HFFc6 (cell line): ENCODE measurements at regions not wholly inside any gene's neighbourhood (a gene's known extent, or its start where the extent isn't known, plus 50 kb on each side); places are given as distances from the start of the nearest gene placed in this dataset.

Source experiments
- DNase-seq: peaks from one replicate; pipeline ENCODE4 v3.0.0-alpha.2; 2018
- H3K27ac Mint-ChIP-seq: 2 replicates; pipeline ENCODE4 v1.8.0; 2020; ENCODE audit warnings: mild to moderate bottlenecking, mixed read lengths
- H3K27me3 Mint-ChIP-seq: 2 replicates; pipeline ENCODE4 v1.8.0; 2021; ENCODE audit warnings: mild to moderate bottlenecking, moderate library complexity, mixed read lengths; ENCODE audit not compliant: insufficient read depth
- H3K36me3 Mint-ChIP-seq: 2 replicates; pipeline ENCODE4 v1.8.0; 2021; ENCODE audit warnings: low read depth, mixed read lengths
- H3K4me1 Mint-ChIP-seq: 2 replicates; pipeline ENCODE4 v1.8.0; 2020; ENCODE audit warnings: low read depth, mixed read lengths
- H3K4me3 Mint-ChIP-seq: 2 replicates; pipeline ENCODE4 v1.8.0; 2020; ENCODE audit warnings: mild to moderate bottlenecking, moderate library complexity, mixed read lengths
- H3K9me3 Mint-ChIP-seq: 2 replicates; pipeline ENCODE4 v1.8.0; 2020; ENCODE audit warnings: mild to moderate bottlenecking, mixed read lengths
- CTCF ChIP-seq: fragments of 200-600 bp; sonication (generic); IDR thresholded peaks from 2 replicates; pipeline ENCODE4 v1.5.0; 2021; ENCODE audit warnings: antibody characterized with exemption, mild to moderate bottlenecking

- peaks cover 3% of the 10 kb centered on the region; the same call in 1 of the 2 replicates for H3K27me3 Mint-ChIP-seq
- no peak overlapping the region for H3K4me3 Mint-ChIP-seq
- H3K4me1 Mint-ChIP-seq = no peaks in the 10 kb centered on the region
- H3K27ac Mint-ChIP-seq = no peak overlapping the region
- TF ChIP-seq CTCF = no peak
- no peaks in the 10 kb centered on the region for H3K36me3 Mint-ChIP-seq
- peaks cover 4% of the 10 kb centered on the region for H3K9me3 Mint-ChIP-seq
- DNase-seq = no peak
These were observed 150.8 kb downstream of the DICER1 start for GRCh38 chr14:95006479-95006878.

GRCh38 chr14:95006051-95006450 lies 151.3 kb downstream of the DICER1 start:
- peaks cover 2% of the 10 kb centered on the region for H3K27me3 Mint-ChIP-seq
- DNase-seq = no peak
- H3K4me1 Mint-ChIP-seq = no peaks in the 10 kb centered on the region
- H3K4me3 Mint-ChIP-seq = no peak overlapping the region
- H3K9me3 Mint-ChIP-seq = peaks cover 8% of the 10 kb centered on the region
- no peaks in the 10 kb centered on the region for H3K36me3 Mint-ChIP-seq
- no peak for TF ChIP-seq CTCF
- no peak overlapping the region for H3K27ac Mint-ChIP-seq

DNA sequence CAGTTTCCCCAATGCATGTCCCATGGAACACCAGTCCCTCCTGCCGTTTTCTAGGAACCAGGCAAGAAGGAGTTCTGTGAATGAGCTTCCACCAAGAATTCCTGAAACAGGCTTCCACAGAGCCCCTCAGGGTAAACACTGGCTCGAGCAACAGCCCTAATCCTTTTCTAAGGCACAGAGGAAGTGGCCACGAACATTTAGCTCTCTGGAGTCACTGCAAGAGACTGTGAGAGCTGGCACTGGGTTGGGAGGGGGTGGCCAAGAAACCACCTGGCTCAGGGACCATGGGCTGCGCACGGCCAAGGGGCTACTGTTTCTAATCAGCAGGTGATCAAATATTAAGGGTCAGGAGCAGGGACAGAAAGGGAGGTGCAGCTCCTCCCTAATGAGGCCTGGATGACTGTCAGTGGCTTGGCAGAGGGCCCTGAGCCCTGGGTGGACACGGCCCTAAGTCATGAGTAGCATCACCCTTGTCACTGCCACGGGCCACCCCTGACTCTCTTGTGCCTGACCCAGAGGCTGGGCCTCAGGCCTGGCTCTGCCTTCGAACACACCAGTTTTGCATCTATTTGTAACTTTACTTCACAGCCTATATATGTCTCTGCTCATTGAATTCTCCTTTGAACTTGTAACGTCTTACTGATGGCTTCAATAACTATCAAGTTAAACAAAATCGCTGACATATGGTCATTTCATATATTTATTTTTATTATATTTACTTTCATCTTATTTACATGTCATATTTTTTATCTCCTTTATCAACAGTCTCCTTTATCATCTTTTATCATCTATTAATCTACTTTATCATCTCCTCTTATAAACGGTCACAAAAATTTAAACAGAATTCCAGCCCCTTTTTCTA lies 154.0 kb downstream of the DICER1 start:
- no peaks in the 10 kb centered on the region for H3K4me1 Mint-ChIP-seq
- H3K9me3 Mint-ChIP-seq = peaks cover 23% of the 10 kb centered on the region

GRCh38 chr14:94998685-94999084 lies 158.6 kb downstream of the DICER1 start:
- H3K9me3 Mint-ChIP-seq = peaks cover 62% of the 10 kb centered on the region
- no peaks in the 10 kb centered on the region; the same call in 1 of the 2 replicates for H3K27me3 Mint-ChIP-seq
- no peaks in the 10 kb centered on the region; the same call in 1 of the 2 replicates for H3K36me3 Mint-ChIP-seq
- no peak overlapping the region for H3K27ac Mint-ChIP-seq
- no peak overlapping the region for H3K4me3 Mint-ChIP-seq
- H3K4me1 Mint-ChIP-seq = no peaks in the 10 kb centered on the region
- no peak for DNase-seq
- no peak for TF ChIP-seq CTCF

More for the DNA sequence above, 154.0 kb downstream of the DICER1 start:
- Mint-ChIP-seq H3K36me3 (no peaks in the 10 kb centered on the region), H3K4me3 (no peak overlapping the region), H3K27me3 (peaks cover 2% of the 10 kb centered on the region), H3K27ac (no peak overlapping the region)
- no peak for DNase-seq
- TF ChIP-seq CTCF = no peak

DNA sequence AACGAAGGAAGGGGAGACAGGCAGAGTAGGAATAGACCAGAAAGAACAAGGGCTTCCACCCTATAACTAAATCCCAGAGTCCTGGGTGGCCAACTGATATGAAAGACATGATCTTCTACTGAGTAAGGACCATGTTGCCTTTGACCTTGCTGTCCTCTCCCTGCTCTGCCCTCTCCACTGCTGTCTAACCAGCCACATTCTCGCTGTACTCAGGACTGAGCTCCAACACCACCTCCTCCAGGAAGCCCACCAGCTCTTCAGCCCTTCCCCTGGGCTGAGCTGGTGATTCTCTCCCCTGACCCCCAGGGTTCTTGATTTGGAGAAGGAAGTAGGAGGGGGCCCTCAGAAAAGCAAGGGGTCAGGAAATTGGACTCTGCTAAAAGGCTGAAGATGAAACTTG lies 159.2 kb downstream of the DICER1 start:
- Mint-ChIP-seq H3K4me1 (no peaks in the 10 kb centered on the region), H3K27me3 (no peaks in the 10 kb centered on the region; the same call in 1 of the 2 replicates), H3K9me3 (peaks cover 67% of the 10 kb centered on the region), H3K27ac (no peak overlapping the region), H3K4me3 (no peak overlapping the region), H3K36me3 (no peaks in the 10 kb centered on the region; the same call in 1 of the 2 replicates)
- no peak for DNase-seq
- no peak for TF ChIP-seq CTCF
